Testis (tissue), 2 donors: ENCODE measurements at regions not wholly inside any gene's neighbourhood (a gene's known extent, or its start where the extent isn't known, plus 50 kb on each side); places are given as distances from the start of the nearest gene placed in this dataset.

Source experiments
- CTCF ChIP-seq, 3 experiments: fragments of 450-650 bp in 2 of 3; fragments of 200-600 bp in 1 of 3; sonication (generic) in 1 of 3; IDR thresholded peaks; one replicate each; pipeline ENCODE4 v1.5.1; 2016 to 2019; ENCODE audit warnings: antibody characterized with exemption in 3 of 3, mild to moderate bottlenecking in 2 of 3, moderate library complexity in 1 of 3
- POLR2A ChIP-seq: fragments of 450-650 bp; IDR thresholded peaks from one replicate; pipeline ENCODE4 v1.6.1; 2017; ENCODE audit warnings: antibody characterized with exemption, mild to moderate bottlenecking, moderate library complexity

GRCh38 chr3:124088801-124089200, 96.9 kb upstream of the ROPN1 start:
- TF ChIP-seq POLR2A (no peak), CTCF (IDR thresholded peaks at IDR 0.05) (no peak)
